ENCODE measurements at regions not wholly inside any gene's neighbourhood (a gene's known extent, or its start where the extent isn't known, plus 50 kb on each side); places are given as distances from the start of the nearest gene placed in this dataset.

- Histone ChIP-seq H3K4me2 (ENCODE audit: insufficient read depth, insufficient read length, low read length) (no peak overlapping the region), H4K5ac (ENCODE audit: insufficient read length, low read depth, low read length) (no peak overlapping the region), H3T11ph (ENCODE audit: low read length) (no peak overlapping the region), H3K9me3 (ENCODE audit: control insufficient read depth, low read depth, low read length) (no peaks in the 10 kb centered on the region), H3K79me2 (ENCODE audit: insufficient read depth, low read length) (no peaks in the 10 kb centered on the region), H3K18ac (ENCODE audit: insufficient read length, low read depth, low read length) (no peak overlapping the region), H2BK5ac (ENCODE audit: insufficient read length, low read length) (no peak overlapping the region), H4K20me1 (ENCODE audit: control insufficient read depth, insufficient read depth, insufficient read length) (no peaks in the 10 kb centered on the region), H2BK20ac (ENCODE audit: low read depth, low read length, poor library complexity, severe bottlenecking) (no peak overlapping the region), H2BK120ac (ENCODE audit: low read depth, low read length, poor library complexity, severe bottlenecking) (no peak overlapping the region), H4K8ac (replicated peaks; ENCODE audit: insufficient read length, low read depth, low read length) (no peak overlapping the region), H3K9ac (ENCODE audit: extremely low read depth, insufficient read length, low read length) (no peak overlapping the region), H2BK12ac (ENCODE audit: insufficient read length, low read depth, low read length) (no peak overlapping the region), H3K14ac (ENCODE audit: insufficient read depth, low read length) (0 out of 2 replicates have a peak overlapping the region, but pooled peaks have one; percentile 47), H3K56ac (ENCODE audit: insufficient read length, low read depth, low read length) (no peak overlapping the region), H3K79me1 (ENCODE audit: insufficient read depth, low read depth, low read length, poor library complexity, severe bottlenecking) (no peaks in the 10 kb centered on the region), H4K91ac (ENCODE audit: insufficient read length, low read depth, low read length) (no peak overlapping the region), H3K23me2 (ENCODE audit: insufficient read length, low read depth, low read length, poor library complexity, severe bottlenecking) (no peaks in the 10 kb centered on the region), H2BK15ac (ENCODE audit: low read depth, low read length) (no peak overlapping the region), H2AFZ (ENCODE audit: low read length) (no peak overlapping the region), H3K4me1 (ENCODE audit: insufficient read depth, low read length) (no peaks in the 10 kb centered on the region), H3K4ac (ENCODE audit: low read depth, low read length) (no peak overlapping the region), H3K27me3 (ENCODE audit: insufficient read depth, low read length) (no peaks in the 10 kb centered on the region), H3K27ac (ENCODE audit: insufficient read length, low read depth, low read length) (no peak overlapping the region), H3K23ac (ENCODE audit: insufficient read length, low read depth, low read length) (no peak overlapping the region), H2AK5ac (ENCODE audit: insufficient read length, low read length) (no peak overlapping the region)
- Mint-ChIP-seq H3K27me3 (ENCODE audit: low read depth) (no peaks in the 10 kb centered on the region), H3K27ac (no peak overlapping the region), H3K9me3 (no peaks in the 10 kb centered on the region), H3K4me1 (no peaks in the 10 kb centered on the region), H3K4me3 (no peak overlapping the region), H3K36me3 (ENCODE audit: insufficient read depth in 1 of 3, low read depth in 3 of 3) (no peaks in the 10 kb centered on the region; a peak in 1 of 7 replicates)
- WGBS (ENCODE audit: extremely low coverage, insufficient read length, low lambda C conversion rate), result no CpG with 5 or more reads among the region's 4 CpGs
- no peak for TF ChIP-seq CTCF (conservative IDR thresholded peaks at IDR 0.05)
- DNase-seq, result no peak
These were observed 244.9 kb upstream of the KCNN2 start for GRCh38 chr5:114116981-114117380.
